Stimulated activated CD8-positive, alpha-beta memory T cell treated with anti-CD3 and anti-CD28 coated beads, Interleukin-7, amount 100 ng/mL, for 4 hours (primary cell): ENCODE measurements at regions not wholly inside any gene's neighbourhood (a gene's known extent, or its start where the extent isn't known, plus 50 kb on each side); places are given as distances from the start of the nearest gene placed in this dataset.

Experiments used
- DNase-seq, 2 donors: peaks; one replicate each; pipeline ENCODE4 v3.0.0-alpha.2; 2020; ENCODE audit warnings: low read depth in 2 of 2

GRCh38 chr1:36687312-36687711 is 204.6 kb upstream of the CSF3R start:
- no peak for DNase-seq

GRCh38 chr1:36675931-36676562 is 193.3 kb upstream of the CSF3R start:
- DNase-seq, result no peak

DNA sequence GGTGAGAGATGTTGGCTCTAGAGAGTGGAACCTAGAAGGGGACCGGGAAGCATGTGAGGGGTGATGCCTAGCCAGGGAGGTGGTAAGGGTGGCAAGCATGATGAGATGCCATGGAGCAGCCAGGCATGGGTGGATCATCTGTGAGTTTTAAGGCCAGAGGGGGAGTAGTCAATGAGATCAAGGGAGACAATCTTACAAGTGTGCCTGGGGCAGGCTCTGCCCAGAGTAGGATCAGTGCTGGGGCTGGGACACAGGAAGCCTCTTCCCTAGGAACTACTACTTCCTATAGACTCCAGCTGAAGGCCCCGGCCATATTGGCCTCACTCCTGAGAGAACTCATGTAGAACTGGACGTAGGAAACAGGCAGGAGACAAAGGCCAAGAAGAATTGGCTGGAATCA is 192.4 kb upstream of the CSF3R start:
- no peak for DNase-seq

GRCh38 chr1:36673202-36673601 is 190.5 kb upstream of the CSF3R start:
- DNase-seq, result no peak

GRCh38 chr1:36669262-36669661 is 186.5 kb upstream of the CSF3R start:
- DNase-seq, result no peak

DNA sequence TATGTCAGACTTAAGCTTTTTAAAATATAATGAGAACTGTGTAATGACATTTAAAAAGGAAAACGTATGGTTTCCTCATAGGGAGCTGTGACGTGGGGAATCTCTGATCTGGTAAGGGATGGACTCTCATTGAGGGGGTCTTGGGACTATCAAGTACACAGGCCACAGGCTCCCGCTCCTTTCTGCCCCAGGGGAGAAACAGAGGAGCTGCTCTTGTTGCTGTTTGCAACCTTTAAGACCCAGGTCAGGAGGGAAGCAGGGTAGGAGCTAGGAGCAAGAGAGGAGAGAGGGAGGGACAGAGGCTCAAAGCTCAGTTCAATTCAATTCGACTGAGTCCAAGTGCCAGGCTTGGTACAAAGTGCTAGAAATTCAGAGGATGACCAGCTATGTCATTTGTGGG is 185.1 kb upstream of the CSF3R start:
- no peak for DNase-seq

DNA sequence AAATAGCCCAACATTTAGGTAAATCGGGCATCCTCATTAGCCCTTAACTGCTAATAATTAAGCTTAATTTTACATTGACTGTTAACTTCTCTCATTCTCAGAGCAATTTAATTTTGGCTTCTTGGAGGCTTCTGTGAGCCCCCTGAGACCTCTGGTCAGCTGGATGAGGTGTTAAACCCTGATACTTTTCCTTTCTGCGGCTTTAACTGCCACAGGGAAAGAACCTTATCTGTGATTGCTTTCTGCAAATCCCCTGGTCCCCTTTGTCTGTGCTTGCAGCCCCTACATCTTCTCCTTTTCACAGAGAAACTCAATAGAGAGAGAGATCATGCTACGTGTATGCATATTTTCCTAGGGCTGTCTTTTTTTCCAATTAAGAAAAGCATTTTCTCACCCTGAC is 184.5 kb upstream of the CSF3R start:
- no peak for DNase-seq

DNA sequence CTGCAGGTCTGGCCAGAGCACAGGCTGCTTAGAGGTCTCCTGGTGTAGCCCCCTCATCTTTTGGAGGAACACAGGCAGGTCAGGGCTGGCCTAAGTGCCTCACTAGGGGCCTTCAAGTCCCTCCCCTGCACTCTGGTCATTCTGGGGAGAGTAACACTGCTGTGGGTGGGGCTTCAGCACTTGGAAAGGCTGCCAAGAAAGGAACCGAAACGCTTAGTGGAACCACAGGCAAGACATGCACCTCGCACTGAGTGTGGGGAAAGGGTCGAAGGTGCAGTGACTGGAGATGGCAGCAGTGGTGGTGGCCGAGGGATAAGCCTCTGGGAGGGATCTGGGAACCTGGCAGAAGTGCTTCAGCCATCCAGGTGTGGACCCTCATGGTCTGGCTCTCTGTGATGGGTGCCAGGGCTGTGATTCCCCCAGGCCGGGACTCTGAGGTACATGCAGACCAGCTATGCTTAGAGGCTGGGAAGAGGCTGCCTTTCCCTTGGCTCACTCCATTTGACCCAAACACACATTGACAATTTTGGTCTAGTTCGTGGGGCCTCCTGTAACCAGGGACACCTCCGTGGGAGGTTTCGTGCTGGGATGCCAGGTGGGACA is 182.9 kb upstream of the CSF3R start:
- no peak for DNase-seq

DNA sequence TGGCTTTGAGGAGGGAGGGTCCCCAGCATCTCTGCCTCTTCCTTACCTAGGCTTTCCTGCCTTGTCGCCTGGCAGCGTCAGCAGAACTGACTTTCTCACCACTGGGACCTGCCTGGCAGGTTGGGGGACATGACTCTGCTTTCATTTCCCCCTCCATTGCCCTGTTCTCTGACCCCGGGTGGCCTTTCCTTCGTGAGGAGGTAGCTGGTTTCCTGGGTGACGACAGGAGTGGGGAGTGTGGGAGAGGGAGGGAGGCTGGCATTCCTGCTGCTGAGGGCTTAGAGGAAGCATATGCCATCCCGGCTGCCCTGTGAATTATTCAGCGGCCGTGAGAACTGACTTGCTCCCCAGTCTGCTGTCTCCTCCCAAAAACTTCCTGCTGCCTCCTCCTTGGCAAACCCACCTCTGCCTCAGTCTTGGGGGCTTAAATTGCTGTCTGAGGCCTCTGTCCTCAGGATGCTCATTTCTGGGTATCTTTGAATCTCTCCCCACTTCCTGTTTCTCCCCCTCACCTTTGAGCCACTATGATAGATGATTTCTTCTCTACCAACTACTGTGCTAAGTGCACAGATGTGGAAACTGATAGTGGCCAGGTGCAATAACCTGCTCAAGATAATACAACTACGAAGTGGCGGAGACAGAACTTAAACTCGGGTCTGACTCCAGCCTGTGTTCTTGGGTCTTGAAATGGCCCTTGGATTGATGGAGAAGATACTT is 182.0 kb upstream of the CSF3R start:
- no peak for DNase-seq

DNA sequence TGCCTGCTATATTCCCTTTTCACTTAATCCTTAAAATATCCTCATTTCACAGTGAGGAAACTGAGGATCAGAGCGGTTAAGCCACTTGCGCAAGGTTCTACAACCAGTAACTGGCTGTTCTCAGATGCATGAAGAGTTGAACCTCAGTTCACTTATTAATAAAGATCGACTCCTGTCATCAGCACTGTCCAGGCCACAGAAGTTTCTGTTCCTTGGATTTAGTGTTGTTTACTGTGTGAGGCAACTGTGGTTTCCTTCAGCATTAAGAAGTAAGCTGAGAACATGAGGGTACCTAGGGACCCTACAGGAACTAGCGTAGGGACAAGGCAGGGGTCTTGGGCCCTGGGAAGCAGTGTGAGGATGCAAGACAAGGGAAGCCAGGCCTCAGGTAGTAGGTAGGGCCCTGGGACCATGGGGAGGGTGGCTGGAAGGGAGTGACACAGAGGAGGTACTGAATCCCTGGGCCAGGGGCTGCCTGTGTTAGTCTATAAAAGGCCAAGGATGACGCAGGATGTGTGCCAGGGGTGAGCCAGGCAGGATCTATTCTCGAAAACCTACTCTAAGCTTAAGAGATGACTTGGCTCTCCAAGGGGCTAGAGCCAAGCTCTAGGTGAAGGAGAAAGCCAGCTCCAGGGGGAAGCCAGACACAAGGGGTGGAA is 181.2 kb upstream of the CSF3R start:
- DNase-seq, result no peak

DNA sequence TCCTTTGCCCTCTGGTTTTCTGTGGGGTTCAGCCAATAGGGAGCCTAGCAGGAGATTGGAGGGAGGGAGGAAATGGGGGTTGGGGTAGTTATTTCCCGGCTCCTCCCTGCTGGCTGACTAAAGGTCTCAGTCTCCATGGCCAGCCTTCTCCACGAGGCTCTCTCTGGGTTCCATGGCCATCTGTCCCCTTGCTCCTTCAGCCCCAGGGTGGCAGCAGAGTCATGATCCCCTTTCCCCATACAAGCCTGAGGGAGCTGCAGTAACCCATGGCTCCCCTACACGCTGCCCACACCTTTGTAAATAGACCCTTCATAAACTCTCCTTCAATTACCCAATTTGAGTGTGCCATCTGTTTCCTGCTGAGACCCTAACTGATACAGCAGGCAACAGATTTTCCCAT is 176.1 kb upstream of the CSF3R start:
- DNase-seq, result no peak

- no peak for DNase-seq
Measured at GRCh38 chr1:36657826-36658225, 175.1 kb upstream of the CSF3R start.

GRCh38 chr1:36656838-36657237 is 174.1 kb upstream of the CSF3R start:
- no peak for DNase-seq

DNA sequence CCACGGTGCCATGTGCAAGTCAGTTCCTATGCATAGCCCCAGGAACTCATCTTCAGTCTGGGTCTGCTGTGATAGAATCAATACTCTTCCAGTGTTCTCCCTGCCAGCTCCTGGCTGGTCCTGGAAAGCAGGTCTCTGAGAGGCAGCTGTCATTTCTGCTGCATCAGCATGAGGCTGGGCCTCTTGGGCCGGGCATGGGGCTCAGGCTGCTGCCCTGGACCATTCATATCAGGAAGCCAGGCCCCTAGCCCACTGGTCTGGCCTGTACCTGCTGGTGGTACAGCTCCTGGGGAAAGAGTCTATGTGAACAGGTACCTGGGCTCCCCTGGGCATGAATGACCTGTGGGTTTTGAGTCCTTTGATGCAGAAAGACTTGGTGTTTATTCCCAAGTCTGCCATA is 173.6 kb upstream of the CSF3R start:
- no peak for DNase-seq

- no peak for DNase-seq
Measured at GRCh38 chr1:36654586-36654985, 171.9 kb upstream of the CSF3R start.

- no peak for DNase-seq
Measured at GRCh38 chr1:36653850-36654249, 171.1 kb upstream of the CSF3R start.

DNA sequence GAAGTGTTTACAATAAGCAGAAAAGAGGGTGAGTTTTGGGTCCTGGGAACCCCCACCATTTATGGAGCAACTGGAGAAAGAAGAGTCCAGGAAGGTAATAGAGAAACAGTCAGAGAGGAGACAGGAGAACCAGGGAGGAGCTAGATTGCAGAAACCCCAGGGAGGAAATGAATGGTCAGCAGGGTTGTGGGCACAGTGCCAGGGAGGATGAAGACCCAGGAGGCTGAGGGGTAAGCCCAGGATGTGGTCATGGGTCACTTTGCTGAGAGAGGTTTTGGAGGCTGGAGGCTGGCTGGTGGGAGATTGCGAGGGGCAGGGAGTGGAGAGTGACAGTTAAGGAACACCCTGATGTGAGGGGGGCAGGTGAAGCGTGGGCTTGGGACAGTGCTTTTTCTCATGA is 169.9 kb upstream of the CSF3R start:
- DNase-seq, result no peak

GRCh38 chr1:36652011-36652410 is 169.3 kb upstream of the CSF3R start:
- no peak for DNase-seq

DNA sequence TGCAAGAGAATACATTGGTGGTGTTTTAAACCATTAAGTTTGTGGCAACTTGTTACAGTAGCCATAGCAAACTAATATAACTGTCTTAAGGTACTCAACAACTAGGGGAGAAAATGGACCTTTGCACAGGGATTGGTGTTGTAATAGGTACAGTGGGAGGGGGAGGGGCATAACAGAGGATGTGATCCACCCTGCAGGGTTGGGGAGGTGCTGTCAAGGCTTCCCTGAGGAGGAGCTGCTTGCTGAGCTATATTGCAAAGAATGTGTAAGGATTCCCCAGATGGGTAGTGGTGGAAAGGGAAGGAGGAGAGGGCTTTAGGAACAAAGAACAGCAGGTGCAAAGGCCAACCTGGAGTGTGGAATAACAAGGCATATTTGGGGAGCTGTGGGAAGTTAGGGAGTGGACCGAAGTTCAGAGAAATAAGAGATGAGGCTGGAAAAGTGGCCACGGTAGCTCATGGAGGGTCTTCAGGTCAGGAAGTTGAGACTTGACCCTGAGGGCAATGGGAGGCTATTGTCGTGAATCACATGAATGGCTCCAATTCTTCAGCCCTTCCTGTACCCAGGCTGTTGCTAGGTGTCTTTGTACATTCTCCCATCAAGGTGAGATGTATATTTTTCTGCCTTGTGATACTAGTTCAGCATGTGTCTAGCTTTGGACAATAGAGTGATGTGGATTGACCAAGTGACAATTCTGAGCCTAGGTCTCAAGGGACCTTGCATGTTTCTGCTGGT is 168.6 kb upstream of the CSF3R start:
- DNase-seq, result no peak

- DNase-seq, result peak; percentile 15 to 24
Measured at GRCh38 chr1:36650200-36651065, 167.7 kb upstream of the CSF3R start.

DNA sequence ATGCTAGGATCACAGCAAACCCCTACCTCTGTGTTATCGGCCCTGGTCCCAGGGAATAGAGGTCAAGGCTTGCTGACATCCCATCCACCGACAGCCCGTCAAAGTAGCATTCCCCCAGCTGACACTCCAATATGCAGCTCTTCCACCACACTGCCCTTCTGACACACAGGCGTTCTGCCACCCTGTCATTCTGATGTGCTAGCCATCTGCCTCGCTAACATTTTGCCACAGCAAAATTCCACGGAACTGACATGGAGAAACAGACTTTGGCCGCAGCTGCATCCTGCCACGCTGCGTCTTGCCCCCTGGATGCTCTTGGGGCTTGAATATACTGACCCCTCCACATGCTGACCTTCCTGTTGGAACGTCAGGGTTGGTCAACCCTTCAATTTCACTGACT is 163.2 kb upstream of the CSF3R start:
- DNase-seq, result no peak
